ENCODE measurements at regions not wholly inside any gene's neighbourhood (a gene's known extent, or its start where the extent isn't known, plus 50 kb on each side); places are given as distances from the start of the nearest gene placed in this dataset.
"Not testable (repeated sequence)": the region's sequence is repeated elsewhere in the genome, so short reads cannot be mapped to it uniquely, and the experiment has no call there.

- DNase-seq (ENCODE audit: low read depth in 3 of 3), result peak; percentile 46 to 57 (median 49)
Measured at GRCh38 chr16:22436823-22437652, 62.6 kb upstream of the CDR2 start.

- DNase-seq (ENCODE audit: low read depth in 3 of 3), result not testable (repeated sequence)
Measured at GRCh38 chr16:22436326-22436822, 62.0 kb upstream of the CDR2 start.

DNA sequence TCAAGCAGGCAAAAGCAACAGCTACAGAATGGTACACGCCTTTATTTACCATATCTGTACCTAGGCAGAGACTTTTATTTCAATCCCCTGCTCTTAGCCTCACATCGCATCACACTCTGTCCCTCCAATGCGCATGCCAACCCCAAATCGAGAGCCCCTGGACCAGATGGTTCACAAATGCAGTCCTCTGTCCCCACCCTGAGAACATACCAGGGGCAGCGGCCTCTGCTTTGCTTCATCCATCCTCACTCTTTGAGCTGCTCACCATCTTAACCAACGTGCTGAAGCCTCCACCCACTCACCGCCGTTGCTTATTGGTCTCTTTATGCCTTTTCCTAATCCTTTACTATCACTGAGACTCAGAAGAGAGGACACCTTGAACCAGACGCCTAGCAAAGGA is 56.9 kb upstream of the CDR2 start:
- DNase-seq (ENCODE audit: low read depth in 3 of 3), result not testable (repeated sequence)

DNA sequence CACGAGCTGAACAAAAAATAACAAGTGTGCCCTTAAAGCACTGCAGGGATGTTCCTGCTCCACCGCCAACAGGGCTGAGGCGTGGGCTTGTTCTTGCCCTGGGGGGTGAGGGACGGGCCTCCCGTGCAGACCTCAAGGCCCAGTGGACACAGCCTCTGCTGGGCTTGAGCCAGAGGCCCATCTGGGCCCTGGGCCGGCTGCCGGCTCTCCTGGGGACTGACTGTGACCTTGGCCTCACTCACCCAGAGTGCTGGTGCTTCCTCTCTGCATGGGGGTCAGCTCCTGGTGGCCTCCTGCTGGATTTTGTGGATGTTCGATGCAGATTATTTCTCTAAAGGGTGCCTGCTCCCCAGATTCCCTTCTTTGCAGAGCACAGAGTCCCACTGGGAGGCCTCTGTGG is 54.2 kb upstream of the CDR2 start:
- no peak for DNase-seq (ENCODE audit: low read depth in 3 of 3)

DNA sequence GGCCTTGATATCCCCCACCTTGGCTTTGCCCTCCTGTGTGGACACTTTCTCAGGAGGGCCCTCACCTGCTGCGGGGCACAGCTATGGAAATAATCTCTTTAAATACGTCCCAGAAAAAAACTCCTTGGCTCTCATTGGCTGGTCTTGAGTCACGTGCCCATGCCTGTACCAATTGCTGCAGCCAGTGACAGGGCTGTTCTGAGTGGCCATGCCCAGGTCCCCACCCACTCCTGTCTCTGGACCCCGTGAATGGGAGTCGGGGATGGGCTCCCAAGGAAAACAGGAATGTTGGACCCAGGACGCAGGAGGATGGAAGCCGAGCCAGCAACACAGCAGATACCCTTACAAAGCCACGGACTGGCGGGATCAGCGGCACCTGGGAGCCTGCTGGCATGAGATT is 53.1 kb upstream of the CDR2 start:
- no peak for DNase-seq (ENCODE audit: low read depth in 3 of 3)

GRCh38 chr16:22425847-22426246 is 51.4 kb upstream of the CDR2 start:
- DNase-seq (ENCODE audit: low read depth in 3 of 3), result no peak

GRCh38 chr16:22425036-22425801 is 50.8 kb upstream of the CDR2 start:
- no peak for DNase-seq (ENCODE audit: low read depth in 3 of 3)

- DNase-seq (ENCODE audit: low read depth in 3 of 3), result no peak
Measured at GRCh38 chr16:22424161-22424937, 49.9 kb upstream of the CDR2 start.
